Neural cell (in vitro differentiated cells): ENCODE measurements at regions not wholly inside any gene's neighbourhood (a gene's known extent, or its start where the extent isn't known, plus 50 kb on each side); places are given as distances from the start of the nearest gene placed in this dataset.

Experiments used
- EZH2 ChIP-seq: fragments of 200-600, 300-800 bp; shearing (Covaris generic), sonication (generic); IDR thresholded peaks from 2 replicates; pipeline ENCODE4 v1.6.1; 2014; ENCODE audit warnings: antibody characterized with exemption, low read length, borderline replicate concordance, mild to moderate bottlenecking; ENCODE audit not compliant: insufficient read depth, poor library complexity, severe bottlenecking
- RAD21 ChIP-seq: fragments of 450-650 bp; conservative IDR thresholded peaks from 2 replicates; pipeline ENCODE4 v1.6.1; 2014; ENCODE audit warnings: antibody characterized with exemption, mild to moderate bottlenecking, moderate library complexity
- SMC3 ChIP-seq: fragments of 450-650 bp; conservative IDR thresholded peaks from 2 replicates; pipeline ENCODE4 v1.6.1; 2014; ENCODE audit warnings: antibody characterized with exemption, mild to moderate bottlenecking, moderate library complexity; ENCODE audit not compliant: poor library complexity
- TF ChIP-seq, protein P1 (sequence below): fragments of 450-650 bp; IDR thresholded peaks from 2 replicates; pipeline ENCODE4 v1.5.1; 2014; ENCODE audit warnings: antibody characterized with exemption, mild to moderate bottlenecking, moderate library complexity; ENCODE audit not compliant: poor library complexity, severe bottlenecking
- TF ChIP-seq, protein P2 (sequence below): IDR thresholded peaks from 2 replicates; pipeline ENCODE4 v1.6.1; 2012; ENCODE audit warnings: borderline replicate concordance

DNA sequence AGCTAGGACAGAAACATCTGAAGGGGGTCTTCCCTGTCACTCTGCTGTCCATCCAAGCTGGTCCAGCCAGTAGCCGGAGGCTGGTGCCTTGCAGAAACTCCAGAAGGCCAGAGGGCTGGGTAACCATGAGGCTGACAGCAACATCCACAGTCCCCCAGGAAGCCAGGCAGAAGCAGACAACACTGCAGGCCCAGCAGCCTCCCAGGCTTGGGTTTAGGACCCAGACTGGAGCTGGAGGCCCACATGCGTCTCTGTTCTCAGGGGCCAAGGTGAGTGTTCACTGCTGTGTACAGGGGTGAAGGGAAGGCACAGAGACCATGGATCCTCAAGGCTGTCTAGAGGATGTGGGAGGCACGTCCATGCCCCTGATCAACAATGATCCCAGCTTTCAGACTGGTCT, 136.4 kb upstream of the PRMT8 start:
- TF ChIP-seq, protein P1, sequence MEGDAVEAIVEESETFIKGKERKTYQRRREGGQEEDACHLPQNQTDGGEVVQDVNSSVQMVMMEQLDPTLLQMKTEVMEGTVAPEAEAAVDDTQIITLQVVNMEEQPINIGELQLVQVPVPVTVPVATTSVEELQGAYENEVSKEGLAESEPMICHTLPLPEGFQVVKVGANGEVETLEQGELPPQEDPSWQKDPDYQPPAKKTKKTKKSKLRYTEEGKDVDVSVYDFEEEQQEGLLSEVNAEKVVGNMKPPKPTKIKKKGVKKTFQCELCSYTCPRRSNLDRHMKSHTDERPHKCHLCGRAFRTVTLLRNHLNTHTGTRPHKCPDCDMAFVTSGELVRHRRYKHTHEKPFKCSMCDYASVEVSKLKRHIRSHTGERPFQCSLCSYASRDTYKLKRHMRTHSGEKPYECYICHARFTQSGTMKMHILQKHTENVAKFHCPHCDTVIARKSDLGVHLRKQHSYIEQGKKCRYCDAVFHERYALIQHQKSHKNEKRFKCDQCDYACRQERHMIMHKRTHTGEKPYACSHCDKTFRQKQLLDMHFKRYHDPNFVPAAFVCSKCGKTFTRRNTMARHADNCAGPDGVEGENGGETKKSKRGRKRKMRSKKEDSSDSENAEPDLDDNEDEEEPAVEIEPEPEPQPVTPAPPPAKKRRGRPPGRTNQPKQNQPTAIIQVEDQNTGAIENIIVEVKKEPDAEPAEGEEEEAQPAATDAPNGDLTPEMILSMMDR, result no peak
- TF ChIP-seq, protein P2, sequence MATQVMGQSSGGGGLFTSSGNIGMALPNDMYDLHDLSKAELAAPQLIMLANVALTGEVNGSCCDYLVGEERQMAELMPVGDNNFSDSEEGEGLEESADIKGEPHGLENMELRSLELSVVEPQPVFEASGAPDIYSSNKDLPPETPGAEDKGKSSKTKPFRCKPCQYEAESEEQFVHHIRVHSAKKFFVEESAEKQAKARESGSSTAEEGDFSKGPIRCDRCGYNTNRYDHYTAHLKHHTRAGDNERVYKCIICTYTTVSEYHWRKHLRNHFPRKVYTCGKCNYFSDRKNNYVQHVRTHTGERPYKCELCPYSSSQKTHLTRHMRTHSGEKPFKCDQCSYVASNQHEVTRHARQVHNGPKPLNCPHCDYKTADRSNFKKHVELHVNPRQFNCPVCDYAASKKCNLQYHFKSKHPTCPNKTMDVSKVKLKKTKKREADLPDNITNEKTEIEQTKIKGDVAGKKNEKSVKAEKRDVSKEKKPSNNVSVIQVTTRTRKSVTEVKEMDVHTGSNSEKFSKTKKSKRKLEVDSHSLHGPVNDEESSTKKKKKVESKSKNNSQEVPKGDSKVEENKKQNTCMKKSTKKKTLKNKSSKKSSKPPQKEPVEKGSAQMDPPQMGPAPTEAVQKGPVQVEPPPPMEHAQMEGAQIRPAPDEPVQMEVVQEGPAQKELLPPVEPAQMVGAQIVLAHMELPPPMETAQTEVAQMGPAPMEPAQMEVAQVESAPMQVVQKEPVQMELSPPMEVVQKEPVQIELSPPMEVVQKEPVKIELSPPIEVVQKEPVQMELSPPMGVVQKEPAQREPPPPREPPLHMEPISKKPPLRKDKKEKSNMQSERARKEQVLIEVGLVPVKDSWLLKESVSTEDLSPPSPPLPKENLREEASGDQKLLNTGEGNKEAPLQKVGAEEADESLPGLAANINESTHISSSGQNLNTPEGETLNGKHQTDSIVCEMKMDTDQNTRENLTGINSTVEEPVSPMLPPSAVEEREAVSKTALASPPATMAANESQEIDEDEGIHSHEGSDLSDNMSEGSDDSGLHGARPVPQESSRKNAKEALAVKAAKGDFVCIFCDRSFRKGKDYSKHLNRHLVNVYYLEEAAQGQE, result no peak
- TF ChIP-seq SMC3 (no peak), EZH2 (no peak), RAD21 (no peak)
